DND-41 (cell line): ENCODE measurements at regions not wholly inside any gene's neighbourhood (a gene's known extent, or its start where the extent isn't known, plus 50 kb on each side); places are given as distances from the start of the nearest gene placed in this dataset.

ENCODE experiments used
- CTCF ChIP-seq: IDR thresholded peaks from 2 replicates; pipeline ENCODE4 v1.5.1; 2012; ENCODE audit warnings: borderline replicate concordance, low read length, moderate library complexity, mild to moderate bottlenecking; ENCODE audit not compliant: poor library complexity, severe bottlenecking; ENCODE audit errors: extremely low read depth
- EZH2 ChIP-seq: IDR thresholded peaks from 3 replicates; pipeline ENCODE4 v1.6.1; 2012; ENCODE audit warnings: borderline replicate concordance, low read depth, mild to moderate bottlenecking, moderate library complexity, low read length, inconsistent platforms; ENCODE audit not compliant: severe bottlenecking

DNA sequence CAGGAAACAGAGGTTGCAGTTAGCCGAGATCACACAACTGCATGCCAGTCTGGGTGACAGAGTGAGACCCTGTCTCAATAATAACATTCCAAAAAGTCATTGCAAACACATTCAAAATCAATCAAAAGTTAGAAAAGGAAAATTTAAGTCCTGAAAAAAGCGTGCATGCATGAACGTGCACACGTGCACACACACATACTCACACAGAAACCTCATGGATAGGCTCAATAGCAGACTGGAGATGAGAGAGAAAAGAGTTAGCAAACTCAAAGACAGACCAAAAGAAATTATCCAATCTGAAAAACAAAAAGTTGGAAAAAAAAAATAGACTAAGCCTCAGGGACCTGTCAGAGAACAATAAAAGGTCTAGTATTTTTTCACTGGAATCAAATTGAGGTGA lies 1005.6 kb downstream of the TBC1D22A start:
- no peak for TF ChIP-seq EZH2
- no peak for TF ChIP-seq CTCF
